H1 (cell line): ENCODE measurements at regions not wholly inside any gene's neighbourhood (a gene's known extent, or its start where the extent isn't known, plus 50 kb on each side); places are given as distances from the start of the nearest gene placed in this dataset.

ENCODE experiments used
- RNF2 ChIP-seq: fragments of 200-900, 300-1000 bp; sonication (generic); IDR thresholded peaks from 2 replicates; pipeline ENCODE4 v1.7.1; 2016; ENCODE audit warnings: borderline replicate concordance, low read depth, mild to moderate bottlenecking, antibody characterized with exemption, low read length; ENCODE audit not compliant: poor library complexity, severe bottlenecking; ENCODE audit errors: missing control alignments
- TEAD4 ChIP-seq: IDR thresholded peaks from 2 replicates; pipeline ENCODE4 v1.6.1; 2012; ENCODE audit warnings: low read depth, low read length, inconsistent platforms, mixed read lengths
- TF ChIP-seq, protein P1 (sequence below), 3 experiments: IDR thresholded peaks; 1 replicate in 2 of 3; 2 replicates in 1 of 3; pipeline versions ENCODE4 v1.5.1 to v1.6.1; 2011; ENCODE audit warnings: low read length in 3 of 3, mild to moderate bottlenecking in 3 of 3, inconsistent platforms in 2 of 3, low read depth in 1 of 3, moderate library complexity in 1 of 3; ENCODE audit not compliant: insufficient read depth in 1 of 3; ENCODE audit errors: control extremely low read depth in 1 of 3
- TF ChIP-seq, protein P2 (sequence below): IDR thresholded peaks from 2 replicates; pipeline ENCODE4 v1.6.1; 2011; ENCODE audit warnings: low read length, improper control_type of control experiment

- TF ChIP-seq, protein P1, sequence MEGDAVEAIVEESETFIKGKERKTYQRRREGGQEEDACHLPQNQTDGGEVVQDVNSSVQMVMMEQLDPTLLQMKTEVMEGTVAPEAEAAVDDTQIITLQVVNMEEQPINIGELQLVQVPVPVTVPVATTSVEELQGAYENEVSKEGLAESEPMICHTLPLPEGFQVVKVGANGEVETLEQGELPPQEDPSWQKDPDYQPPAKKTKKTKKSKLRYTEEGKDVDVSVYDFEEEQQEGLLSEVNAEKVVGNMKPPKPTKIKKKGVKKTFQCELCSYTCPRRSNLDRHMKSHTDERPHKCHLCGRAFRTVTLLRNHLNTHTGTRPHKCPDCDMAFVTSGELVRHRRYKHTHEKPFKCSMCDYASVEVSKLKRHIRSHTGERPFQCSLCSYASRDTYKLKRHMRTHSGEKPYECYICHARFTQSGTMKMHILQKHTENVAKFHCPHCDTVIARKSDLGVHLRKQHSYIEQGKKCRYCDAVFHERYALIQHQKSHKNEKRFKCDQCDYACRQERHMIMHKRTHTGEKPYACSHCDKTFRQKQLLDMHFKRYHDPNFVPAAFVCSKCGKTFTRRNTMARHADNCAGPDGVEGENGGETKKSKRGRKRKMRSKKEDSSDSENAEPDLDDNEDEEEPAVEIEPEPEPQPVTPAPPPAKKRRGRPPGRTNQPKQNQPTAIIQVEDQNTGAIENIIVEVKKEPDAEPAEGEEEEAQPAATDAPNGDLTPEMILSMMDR (IDR thresholded peaks at IDR 0.05; ENCODE audit: control extremely low read depth in 1 of 3, insufficient read depth in 1 of 3, low read depth in 1 of 3, low read length in 3 of 3) = no peak
- TF ChIP-seq, protein P2, sequence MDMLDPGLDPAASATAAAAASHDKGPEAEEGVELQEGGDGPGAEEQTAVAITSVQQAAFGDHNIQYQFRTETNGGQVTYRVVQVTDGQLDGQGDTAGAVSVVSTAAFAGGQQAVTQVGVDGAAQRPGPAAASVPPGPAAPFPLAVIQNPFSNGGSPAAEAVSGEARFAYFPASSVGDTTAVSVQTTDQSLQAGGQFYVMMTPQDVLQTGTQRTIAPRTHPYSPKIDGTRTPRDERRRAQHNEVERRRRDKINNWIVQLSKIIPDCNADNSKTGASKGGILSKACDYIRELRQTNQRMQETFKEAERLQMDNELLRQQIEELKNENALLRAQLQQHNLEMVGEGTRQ = no peak
- TF ChIP-seq RNF2 (no peak), TEAD4 (no peak)
Observed at GRCh38 chr16:51508490-51509212, 357.6 kb upstream of the SALL1 start (continued).
